ENCODE measurements at regions not wholly inside any gene's neighbourhood (a gene's known extent, or its start where the extent isn't known, plus 50 kb on each side); places are given as distances from the start of the nearest gene placed in this dataset.

GRCh38 chr21:15498455-15498854, 231.3 kb upstream of the USP25 start:
- TF ChIP-seq SPI1 (IDR thresholded peaks at IDR 0.05; ENCODE audit: low read depth, low read length) = no peak
- no peak for TF ChIP-seq POLR2AphosphoS5 (IDR thresholded peaks at IDR 0.05; ENCODE audit: low read depth, low read length)
- no peak for TF ChIP-seq POLR2A (IDR thresholded peaks at IDR 0.05; ENCODE audit: low read depth, low read length)
- TF ChIP-seq TAF1 (IDR thresholded peaks at IDR 0.05; ENCODE audit: low read depth, low read length) = no peak
- no peak for TF ChIP-seq POU2F2 (IDR thresholded peaks at IDR 0.05; ENCODE audit: low read depth, low read length)
- TF ChIP-seq PAX5 (IDR thresholded peaks at IDR 0.05; ENCODE audit: insufficient read depth, low read length, severe bottlenecking) = no peak
